Thyroid gland (tissue), 4 donors: ENCODE measurements at regions not wholly inside any gene's neighbourhood (a gene's known extent, or its start where the extent isn't known, plus 50 kb on each side); places are given as distances from the start of the nearest gene placed in this dataset.

Experiments
- CTCF ChIP-seq, 6 experiments: fragments of 200-600 bp in 3 of 6; fragments of 450-650 bp in 3 of 6; sonication (generic) in 3 of 6; IDR thresholded peaks; one replicate each; pipeline ENCODE4 v1.5.1; 2016 to 2019; ENCODE audit warnings: antibody characterized with exemption in 6 of 6, mild to moderate bottlenecking in 2 of 6, inconsistent platforms in 1 of 6, moderate library complexity in 1 of 6
- POLR2A ChIP-seq, 2 donors: fragments of 450-650 bp; IDR thresholded peaks; one replicate each; pipeline ENCODE4 v1.6.1; 2017; ENCODE audit warnings: antibody characterized with exemption in 2 of 2, mild to moderate bottlenecking in 2 of 2, moderate library complexity in 1 of 2

GRCh38 chr13:87403748-87404432 lies 267.3 kb upstream of the SLITRK5 start:
- no peak for TF ChIP-seq CTCF (IDR thresholded peaks at IDR 0.05)
- no peak for TF ChIP-seq POLR2A (IDR thresholded peaks at IDR 0.05)
